ENCODE measurements at regions not wholly inside any gene's neighbourhood (a gene's known extent, or its start where the extent isn't known, plus 50 kb on each side); places are given as distances from the start of the nearest gene placed in this dataset.

GRCh38 chr16:87064731-87065445 lies 252.3 kb downstream of the C16orf95 start:
- Mint-ChIP-seq H3K9me3 (ENCODE audit: unreplicated experiment) (no peaks in the 10 kb centered on the region), H3K27me3 (ENCODE audit: low read depth, unreplicated experiment) (peaks cover 24% of the 10 kb centered on the region), H3K4me1 (ENCODE audit: low read depth, unreplicated experiment) (peaks cover 8% of the 10 kb centered on the region), H3K4me3 (ENCODE audit: unreplicated experiment) (no peak overlapping the region), H3K27ac (ENCODE audit: unreplicated experiment) (no peak overlapping the region), H3K36me3 (ENCODE audit: low read depth, unreplicated experiment) (no peaks in the 10 kb centered on the region)
- no peak for TF ChIP-seq CTCF (IDR thresholded peaks at IDR 0.05; ENCODE audit: insufficient read depth, low read depth, low read length)
- no peak for TF ChIP-seq EZH2 (IDR thresholded peaks at IDR 0.05; ENCODE audit: insufficient read depth, low read length)
- Histone ChIP-seq H3K27ac (ENCODE audit: low read depth, low read length) (peak overlapping the region; percentile 58), H3K4me1 (ENCODE audit: insufficient read depth, low read length) (peaks cover 14% of the 10 kb centered on the region), H3K36me3 (ENCODE audit: insufficient read depth, low read length) (no peaks in the 10 kb centered on the region), H3K4me3 (ENCODE audit: insufficient read depth, low read depth, low read length) (peak overlapping the region; percentile 29), H3K4me2 (ENCODE audit: low read length) (peak overlapping the region; percentile 74), H3K27me3 (ENCODE audit: insufficient read depth, low read length) (no peaks in the 10 kb centered on the region), H3K9me3 (ENCODE audit: insufficient read depth, low read depth, low read length) (no peaks in the 10 kb centered on the region), H3K79me2 (ENCODE audit: insufficient read depth, low read length) (no peaks in the 10 kb centered on the region), H4K20me1 (ENCODE audit: insufficient read depth, low read length) (no peaks in the 10 kb centered on the region), H2AFZ (ENCODE audit: low read depth, low read length) (peak overlapping the region; percentile 54), H3K9ac (ENCODE audit: low read length) (peak overlapping the region; percentile 72)
- DNase-seq (ENCODE audit: low read depth) (no peak), FAIRE-seq (no peak)

- no peaks in the 10 kb centered on the region for H3K9me3 Mint-ChIP-seq (ENCODE audit: unreplicated experiment)
- H3K36me3 ChIP-seq (ENCODE audit: insufficient read depth, low read length), result no peaks in the 10 kb centered on the region
- H3K27ac Mint-ChIP-seq (ENCODE audit: unreplicated experiment), result no peak overlapping the region
- H2AFZ ChIP-seq (ENCODE audit: low read depth, low read length), result peak overlapping the region; percentile 24
- peaks cover 20% of the 10 kb centered on the region for H3K27me3 Mint-ChIP-seq (ENCODE audit: low read depth, unreplicated experiment)
- DNase-seq (ENCODE audit: low read depth) (no peak), FAIRE-seq (no peak)
- peaks cover 10% of the 10 kb centered on the region for H3K4me1 ChIP-seq (ENCODE audit: insufficient read depth, low read length)
- H3K9ac ChIP-seq (ENCODE audit: low read length), result peak overlapping the region; percentile 72
- H3K9me3 ChIP-seq (ENCODE audit: insufficient read depth, low read depth, low read length), result no peaks in the 10 kb centered on the region
- H3K4me3 ChIP-seq (ENCODE audit: insufficient read depth, low read depth, low read length), result no peak overlapping the region
- peak overlapping the region; percentile 74 for H3K4me2 ChIP-seq (ENCODE audit: low read length)
- H3K79me2 ChIP-seq (ENCODE audit: insufficient read depth, low read length), result no peaks in the 10 kb centered on the region
- TF ChIP-seq EZH2 (IDR thresholded peaks at IDR 0.05; ENCODE audit: insufficient read depth, low read length) (no peak), CTCF (IDR thresholded peaks at IDR 0.05; ENCODE audit: insufficient read depth, low read depth, low read length) (no peak)
- no peaks in the 10 kb centered on the region for H3K36me3 Mint-ChIP-seq (ENCODE audit: low read depth, unreplicated experiment)
- H3K4me1 Mint-ChIP-seq (ENCODE audit: low read depth, unreplicated experiment), result peaks cover 8% of the 10 kb centered on the region
- no peak overlapping the region for H3K4me3 Mint-ChIP-seq (ENCODE audit: unreplicated experiment)
- peak overlapping the region; percentile 58 for H3K27ac ChIP-seq (ENCODE audit: low read depth, low read length)
- H4K20me1 ChIP-seq (ENCODE audit: insufficient read depth, low read length), result no peaks in the 10 kb centered on the region
- no peaks in the 10 kb centered on the region for H3K27me3 ChIP-seq (ENCODE audit: insufficient read depth, low read length)
Observed at GRCh38 chr16:87065446-87066132, 251.6 kb downstream of the C16orf95 start.

All from astrocyte (in vitro differentiated cells and primary cell).